GF-D8 (cell line): ENCODE measurements at regions not wholly inside any gene's neighbourhood (a gene's known extent, or its start where the extent isn't known, plus 50 kb on each side); places are given as distances from the start of the nearest gene placed in this dataset.

Source experiments
- DNase-seq: peaks from one replicate; lab custom pipeline; 2025; lab: John Stamatoyannopoulos, UW

DNA sequence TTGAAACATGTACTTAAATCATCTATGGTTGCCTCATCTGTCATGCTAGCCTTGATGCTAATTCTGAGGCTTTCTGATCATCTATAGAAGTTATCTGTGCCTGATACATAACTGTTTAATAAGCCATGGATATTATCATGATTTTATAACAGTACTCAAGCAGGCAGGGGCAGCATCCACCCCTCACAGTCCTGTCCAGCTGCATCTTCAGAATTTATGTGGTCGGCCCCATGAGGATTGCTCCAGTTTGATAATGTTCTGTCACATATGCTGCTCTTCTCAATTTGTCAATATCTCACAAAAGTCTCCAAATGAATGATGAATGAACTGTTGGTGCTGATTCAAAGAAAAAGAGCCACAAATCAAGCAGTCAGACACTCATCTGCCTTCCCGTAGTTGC lies 335.1 kb upstream of the POM121L12 start:
- DNase-seq: no peak

DNA sequence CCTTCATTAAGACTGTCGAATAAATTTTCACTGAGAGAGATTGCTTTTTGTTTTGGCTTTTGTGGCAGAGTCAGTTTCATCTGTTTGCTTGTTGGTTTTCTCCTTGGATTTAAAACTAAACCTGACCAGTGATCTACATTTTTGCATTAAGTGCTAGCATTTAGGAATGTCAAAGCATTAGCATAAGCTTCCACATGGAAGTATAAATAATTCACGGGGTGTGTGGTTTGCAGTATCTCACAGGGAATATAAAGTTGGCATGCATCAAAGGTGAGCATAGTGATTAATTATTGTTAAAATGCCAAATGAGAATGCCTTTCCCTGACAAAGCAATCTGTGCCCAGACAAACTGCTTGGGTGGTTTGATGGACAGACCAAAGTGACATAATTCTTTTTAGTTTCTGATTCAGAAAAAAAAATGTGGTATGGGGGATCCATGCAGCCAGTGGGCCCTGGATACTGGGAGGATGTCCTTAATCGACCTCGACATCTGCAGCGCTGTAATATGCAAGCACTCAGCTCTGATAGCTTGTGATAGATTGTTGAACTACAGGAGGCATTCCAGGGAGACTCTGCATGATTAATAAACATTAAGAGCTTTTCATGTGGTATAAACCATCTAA lies 339.3 kb upstream of the POM121L12 start:
- no peak for DNase-seq

DNA sequence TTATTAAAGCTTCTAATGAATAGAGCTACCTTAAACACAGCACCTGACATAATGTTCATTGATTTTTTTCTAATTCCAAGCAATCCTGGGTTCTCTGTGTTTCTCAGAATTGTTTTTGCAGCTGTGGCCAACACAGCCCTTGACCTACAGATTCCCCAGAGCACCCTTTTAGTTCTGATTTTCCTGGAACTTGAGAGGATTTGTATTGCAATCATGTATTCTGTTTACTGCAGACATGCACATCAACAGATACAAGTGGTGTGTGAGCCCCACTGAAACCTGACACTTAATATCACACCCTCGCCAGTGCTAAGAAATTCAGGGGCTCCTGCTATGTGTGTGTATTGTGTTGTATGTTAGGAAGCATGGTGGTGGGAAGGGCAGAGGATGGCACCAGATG lies 344.2 kb upstream of the POM121L12 start:
- DNase-seq: no peak

- no peak for DNase-seq
Measured at GRCh38 chr7:52689912-52690311, 345.5 kb upstream of the POM121L12 start.

DNA sequence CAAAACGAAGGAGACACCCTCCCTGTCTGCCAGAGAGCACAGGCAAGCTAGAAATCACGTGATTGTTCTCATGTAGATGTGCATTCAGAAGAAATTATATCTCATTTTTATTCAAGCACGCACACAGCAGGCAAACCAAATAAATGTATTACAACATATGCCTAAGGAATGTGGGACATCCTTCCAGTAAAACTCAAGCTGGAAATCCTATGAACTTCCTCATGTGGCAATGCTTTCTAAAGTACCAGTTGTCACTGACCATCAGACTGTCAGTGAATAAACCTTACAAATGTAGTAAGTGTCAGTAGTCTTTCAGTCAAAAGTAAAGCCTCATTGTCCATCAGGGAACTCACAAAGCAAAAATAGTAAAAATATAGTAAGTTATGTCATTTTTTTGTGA lies 350.1 kb upstream of the POM121L12 start:
- DNase-seq: no peak

GRCh38 chr7:52684388-52684787 lies 351.0 kb upstream of the POM121L12 start:
- no peak for DNase-seq

GRCh38 chr7:52682993-52683392 lies 352.4 kb upstream of the POM121L12 start:
- DNase-seq: no peak

DNA sequence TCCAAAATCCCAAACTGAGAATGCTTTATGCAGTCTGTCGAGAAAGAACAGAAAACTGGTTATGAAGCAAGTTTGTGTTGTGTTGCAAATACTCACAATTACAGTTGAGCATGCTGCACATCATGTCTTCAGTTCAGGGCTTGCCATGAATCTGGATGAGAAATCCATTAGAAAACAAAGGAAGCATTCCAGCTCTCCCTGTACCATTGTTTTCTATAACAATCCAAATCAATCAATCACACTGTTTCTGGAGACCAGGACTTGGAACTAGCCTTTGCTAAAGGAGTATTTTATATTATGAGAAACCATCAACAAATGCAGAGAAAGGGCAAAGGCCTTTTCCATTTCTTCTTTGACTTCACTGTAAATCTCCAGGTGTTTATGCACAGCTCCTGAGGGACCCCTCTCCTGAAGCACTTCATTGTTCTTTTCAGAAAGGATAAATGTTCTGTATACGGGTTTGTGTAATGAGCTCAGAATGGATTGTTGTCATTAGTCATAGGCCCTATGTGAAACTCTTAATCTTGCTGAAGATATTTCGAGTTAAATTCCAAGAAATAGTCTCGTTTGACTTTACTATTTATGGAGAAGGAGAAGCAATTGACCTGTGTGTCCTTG lies 364.7 kb upstream of the POM121L12 start:
- DNase-seq: no peak

- no peak for DNase-seq
Measured at GRCh38 chr7:52669031-52669430, 366.4 kb upstream of the POM121L12 start.

- DNase-seq: no peak
Measured at GRCh38 chr7:52668435-52668834, 367.0 kb upstream of the POM121L12 start.

GRCh38 chr7:52659178-52659577 lies 376.3 kb upstream of the POM121L12 start:
- no peak for DNase-seq

DNA sequence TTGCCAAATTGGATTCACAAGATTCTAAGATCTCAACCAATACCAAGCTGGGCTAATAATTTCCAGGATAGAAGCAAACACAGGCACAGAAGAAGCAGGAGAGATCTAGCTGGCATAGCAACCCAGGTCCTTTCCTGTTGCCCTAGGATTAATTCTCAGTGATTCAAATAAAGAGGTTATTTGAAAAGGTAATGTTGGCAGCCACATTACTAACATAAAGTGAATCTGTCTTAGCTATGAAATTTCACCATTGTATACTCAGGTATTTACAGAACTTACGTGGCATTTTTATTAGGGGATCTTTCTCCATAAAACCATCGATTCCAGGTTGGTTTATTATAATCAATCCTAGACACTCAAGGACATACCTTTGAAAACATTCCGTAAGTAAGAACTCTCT lies 379.3 kb upstream of the POM121L12 start:
- DNase-seq: no peak

DNA sequence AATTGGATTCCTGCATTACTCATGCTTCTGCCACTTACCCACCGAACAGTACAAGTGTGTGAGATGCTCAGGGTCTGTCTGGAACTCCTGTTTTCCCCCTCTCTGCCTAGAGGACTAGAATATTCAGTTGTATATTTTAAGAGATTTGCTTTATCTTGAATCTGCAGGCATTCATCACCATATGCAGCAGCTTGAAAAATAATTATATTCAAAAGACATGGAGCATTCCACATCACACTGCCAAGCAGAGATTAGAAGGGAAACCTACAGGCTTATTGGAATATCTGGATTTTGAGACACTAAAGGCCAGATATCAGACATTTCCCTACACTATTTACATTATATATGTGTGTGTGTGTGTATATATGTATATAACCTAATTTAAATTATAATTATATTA lies 382.8 kb upstream of the POM121L12 start:
- DNase-seq: no peak

GRCh38 chr7:52648872-52649271 lies 386.6 kb upstream of the POM121L12 start:
- no peak for DNase-seq

GRCh38 chr7:52647046-52647445 lies 388.4 kb upstream of the POM121L12 start:
- no peak for DNase-seq

DNA sequence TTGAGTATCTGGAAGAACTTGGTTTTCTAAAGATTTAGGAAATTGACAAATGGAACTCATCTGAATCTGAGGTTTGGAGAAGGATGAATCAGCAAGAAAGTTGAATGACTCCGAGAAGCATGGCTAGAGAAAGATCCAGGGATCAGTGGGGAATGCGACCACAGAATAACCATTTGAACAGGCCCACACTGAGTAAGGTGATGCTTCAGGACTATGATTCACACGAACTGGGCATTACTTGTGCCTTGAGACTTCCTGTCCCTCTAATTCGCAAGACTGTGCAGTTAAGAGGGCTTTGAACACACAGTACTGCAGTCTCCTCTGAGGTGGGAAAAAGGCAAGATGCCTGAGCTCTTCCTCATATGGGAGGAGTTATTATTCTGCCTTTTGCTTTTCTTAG lies 395.5 kb upstream of the POM121L12 start:
- DNase-seq: no peak

GRCh38 chr7:52639126-52639525 lies 396.3 kb upstream of the POM121L12 start:
- DNase-seq: no peak

DNA sequence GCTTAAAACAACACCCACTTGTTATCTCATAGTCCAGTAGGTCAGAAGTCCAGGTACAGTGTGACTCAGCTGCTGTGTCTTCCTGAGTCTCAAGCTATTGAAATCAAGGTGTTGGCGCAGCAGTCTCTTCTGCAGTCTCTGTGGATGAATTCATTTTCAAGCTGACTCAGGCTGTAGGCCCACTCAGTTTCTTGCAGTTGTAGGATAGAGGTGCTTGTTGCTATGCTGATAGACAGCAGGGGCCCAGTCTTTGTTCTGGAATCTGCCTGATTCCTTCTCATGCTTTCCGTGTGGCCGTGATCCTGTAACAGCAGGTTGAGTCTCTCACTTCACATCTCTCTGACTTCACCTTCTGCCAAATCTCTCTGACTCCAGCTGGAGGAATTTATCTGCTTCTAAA lies 400.4 kb upstream of the POM121L12 start:
- no peak for DNase-seq

GRCh38 chr7:52620849-52621248 lies 414.6 kb upstream of the POM121L12 start:
- DNase-seq: no peak

GRCh38 chr7:52616552-52616951 lies 418.9 kb upstream of the POM121L12 start:
- DNase-seq: no peak

GRCh38 chr7:52615021-52615695 lies 420.3 kb upstream of the POM121L12 start:
- no peak for DNase-seq

- no peak for DNase-seq
Measured at GRCh38 chr7:52609511-52609910, 425.9 kb upstream of the POM121L12 start.

DNA sequence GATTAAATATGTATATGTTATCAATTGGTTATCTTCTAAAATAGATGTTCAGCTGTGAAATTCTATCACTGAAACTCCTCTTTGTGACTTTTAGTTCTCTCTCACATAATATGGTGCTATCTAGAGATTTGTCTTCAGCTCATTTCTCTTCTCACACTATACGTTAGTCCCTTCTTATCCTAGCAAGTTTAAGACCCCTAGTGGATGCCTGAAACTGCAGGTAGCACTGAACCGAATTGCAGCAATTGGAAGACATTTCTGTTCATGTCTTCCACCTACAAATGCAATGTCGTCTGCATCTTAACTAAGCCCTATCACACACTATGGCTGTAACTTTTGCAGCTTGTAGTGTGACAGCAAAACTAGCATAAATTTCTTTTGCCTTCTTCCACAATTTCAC lies 442.7 kb upstream of the POM121L12 start:
- DNase-seq: no peak

DNA sequence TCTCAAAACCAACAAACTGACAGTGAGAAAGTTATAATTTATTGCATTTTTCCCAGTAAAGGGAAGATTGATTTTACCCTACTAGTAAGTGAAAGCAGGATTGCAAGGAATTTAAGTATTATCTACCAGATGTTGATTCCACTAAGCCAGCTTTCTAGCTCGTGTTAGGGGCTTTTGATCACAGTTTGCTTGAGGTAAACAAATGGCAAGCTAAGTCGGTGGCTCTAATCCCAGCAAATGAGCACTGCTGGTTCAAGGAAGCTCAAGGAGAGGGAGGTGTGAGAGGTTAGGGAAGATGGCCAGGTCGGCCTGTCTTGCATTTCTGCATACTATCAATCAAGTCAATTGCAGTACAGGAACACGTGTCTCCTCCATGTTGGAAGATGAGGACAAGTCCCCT lies 448.7 kb upstream of the POM121L12 start:
- no peak for DNase-seq
